ENCODE measurements at regions not wholly inside any gene's neighbourhood (a gene's known extent, or its start where the extent isn't known, plus 50 kb on each side); places are given as distances from the start of the nearest gene placed in this dataset.

DNA sequence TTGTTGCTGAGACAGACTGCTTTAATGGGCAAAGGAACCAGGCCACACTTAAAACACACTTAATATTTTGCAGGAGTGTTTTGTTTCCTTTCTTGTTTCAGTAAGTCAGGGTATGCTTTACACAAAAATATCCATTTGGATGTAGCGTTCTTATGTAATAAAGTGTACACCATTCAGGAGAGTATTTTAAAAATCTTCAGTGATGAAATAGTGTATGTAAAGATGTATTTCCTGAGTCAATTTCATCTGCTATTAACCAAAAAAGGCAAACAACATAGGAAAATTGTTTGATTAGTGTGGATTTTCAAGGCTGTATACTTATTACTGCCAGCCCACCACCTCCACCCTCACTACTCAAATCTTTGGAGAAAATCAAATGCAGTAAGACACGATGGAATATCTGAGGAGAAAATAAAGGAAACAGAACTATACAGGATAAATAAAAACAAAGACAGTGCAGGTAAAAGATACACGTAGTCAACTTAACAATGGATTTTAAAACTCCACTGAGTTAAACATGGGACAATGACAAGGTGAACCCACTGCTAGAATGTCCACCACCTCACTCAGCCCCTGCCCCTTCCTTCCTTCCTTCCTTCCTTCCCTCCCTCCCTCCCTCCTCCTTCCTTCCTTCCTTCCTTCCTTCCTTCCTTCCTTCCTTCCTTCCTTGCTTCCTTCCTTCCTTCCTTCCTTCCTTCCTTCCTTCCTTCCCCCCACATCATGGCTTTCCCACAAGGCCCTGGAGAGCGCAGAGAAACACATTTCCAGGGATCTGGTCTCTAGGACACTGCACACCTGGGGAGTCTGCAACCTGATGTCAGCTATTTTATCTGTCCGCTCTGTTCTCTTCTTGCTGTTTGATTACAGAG, 360.3 kb downstream of the IRS2 start:
- TF ChIP-seq SMC3 (IDR thresholded peaks at IDR 0.05; ENCODE audit: low read depth, low read length), result no peak
- TF ChIP-seq, protein P1, sequence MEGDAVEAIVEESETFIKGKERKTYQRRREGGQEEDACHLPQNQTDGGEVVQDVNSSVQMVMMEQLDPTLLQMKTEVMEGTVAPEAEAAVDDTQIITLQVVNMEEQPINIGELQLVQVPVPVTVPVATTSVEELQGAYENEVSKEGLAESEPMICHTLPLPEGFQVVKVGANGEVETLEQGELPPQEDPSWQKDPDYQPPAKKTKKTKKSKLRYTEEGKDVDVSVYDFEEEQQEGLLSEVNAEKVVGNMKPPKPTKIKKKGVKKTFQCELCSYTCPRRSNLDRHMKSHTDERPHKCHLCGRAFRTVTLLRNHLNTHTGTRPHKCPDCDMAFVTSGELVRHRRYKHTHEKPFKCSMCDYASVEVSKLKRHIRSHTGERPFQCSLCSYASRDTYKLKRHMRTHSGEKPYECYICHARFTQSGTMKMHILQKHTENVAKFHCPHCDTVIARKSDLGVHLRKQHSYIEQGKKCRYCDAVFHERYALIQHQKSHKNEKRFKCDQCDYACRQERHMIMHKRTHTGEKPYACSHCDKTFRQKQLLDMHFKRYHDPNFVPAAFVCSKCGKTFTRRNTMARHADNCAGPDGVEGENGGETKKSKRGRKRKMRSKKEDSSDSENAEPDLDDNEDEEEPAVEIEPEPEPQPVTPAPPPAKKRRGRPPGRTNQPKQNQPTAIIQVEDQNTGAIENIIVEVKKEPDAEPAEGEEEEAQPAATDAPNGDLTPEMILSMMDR (conservative IDR thresholded peaks at IDR 0.05; ENCODE audit: low read depth, low read length), result no peak
- TF ChIP-seq POLR2A (IDR thresholded peaks at IDR 0.05; ENCODE audit: low read depth, low read length), result no peak
- TF ChIP-seq, protein P2, sequence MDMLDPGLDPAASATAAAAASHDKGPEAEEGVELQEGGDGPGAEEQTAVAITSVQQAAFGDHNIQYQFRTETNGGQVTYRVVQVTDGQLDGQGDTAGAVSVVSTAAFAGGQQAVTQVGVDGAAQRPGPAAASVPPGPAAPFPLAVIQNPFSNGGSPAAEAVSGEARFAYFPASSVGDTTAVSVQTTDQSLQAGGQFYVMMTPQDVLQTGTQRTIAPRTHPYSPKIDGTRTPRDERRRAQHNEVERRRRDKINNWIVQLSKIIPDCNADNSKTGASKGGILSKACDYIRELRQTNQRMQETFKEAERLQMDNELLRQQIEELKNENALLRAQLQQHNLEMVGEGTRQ (IDR thresholded peaks at IDR 0.05; ENCODE audit: low read depth, low read length), result no peak
- no peak for TF ChIP-seq RAD21 (IDR thresholded peaks at IDR 0.05; ENCODE audit: low read length)
- no peak for TF ChIP-seq RCOR1 (IDR thresholded peaks at IDR 0.05; ENCODE audit: insufficient replicate concordance, low read length)
- no peak for TF ChIP-seq CHD1 (IDR thresholded peaks at IDR 0.05; ENCODE audit: low read depth, low read length)
- no peak for TF ChIP-seq RFX5 (IDR thresholded peaks at IDR 0.05; ENCODE audit: low read depth, low read length)
- TF ChIP-seq MAZ (IDR thresholded peaks at IDR 0.05; ENCODE audit: borderline replicate concordance, low read depth, low read length), result no peak
- TF ChIP-seq MAFK (IDR thresholded peaks at IDR 0.05; ENCODE audit: low read depth, low read length), result no peak
- no peak for TF ChIP-seq NFE2L2 (IDR thresholded peaks at IDR 0.05; ENCODE audit: low read depth, low read length)
- TF ChIP-seq BHLHE40 (IDR thresholded peaks at IDR 0.05; ENCODE audit: low read depth, low read length), result no peak
- TF ChIP-seq CEBPB (IDR thresholded peaks at IDR 0.05; ENCODE audit: low read depth, low read length), result no peak

Measured in IMR-90 (cell line).